Mesenchymal stem cell (in vitro differentiated cells and primary cell): ENCODE measurements at regions not wholly inside any gene's neighbourhood (a gene's known extent, or its start where the extent isn't known, plus 50 kb on each side); places are given as distances from the start of the nearest gene placed in this dataset.
"Not testable (repeated sequence)": the region's sequence is repeated elsewhere in the genome, so short reads cannot be mapped to it uniquely, and the experiment has no call there.

ENCODE experiments used
- DNase-seq: peaks from one replicate; pipeline ENCODE4 v3.0.0-alpha.2; 2013
- H2AFZ ChIP-seq: one replicate; pipeline ENCODE4 v1.6.1; 2013; ENCODE audit warnings: low read depth, mild to moderate bottlenecking, control low read depth, inconsistent platforms, low read length, moderate library complexity
- H2AK5ac ChIP-seq: 2 replicates; pipeline ENCODE4 v1.6.1; 2013; ENCODE audit warnings: low read length, moderate library complexity, mild to moderate bottlenecking, inconsistent platforms; ENCODE audit not compliant: severe bottlenecking
- H2BK120ac ChIP-seq: one replicate; pipeline ENCODE4 v1.6.1; 2013; ENCODE audit warnings: low read depth, mild to moderate bottlenecking, inconsistent platforms, low read length, moderate library complexity
- H2BK12ac ChIP-seq, 2 experiments: one replicate each; pipeline ENCODE4 v1.6.1; 2013; ENCODE audit warnings: inconsistent platforms in 2 of 2, low read length in 2 of 2, mild to moderate bottlenecking in 2 of 2, moderate library complexity in 2 of 2, control low read depth in 1 of 2
- H2BK15ac ChIP-seq: one replicate; pipeline ENCODE4 v1.6.1; 2013; ENCODE audit warnings: mild to moderate bottlenecking, low read depth, inconsistent platforms; ENCODE audit not compliant: poor library complexity, severe bottlenecking
- H2BK5ac ChIP-seq: 2 replicates; pipeline ENCODE4 v1.6.1; 2013; ENCODE audit warnings: low read depth, mild to moderate bottlenecking, low read length, control low read depth, inconsistent platforms; ENCODE audit not compliant: poor library complexity, severe bottlenecking
- H3K14ac ChIP-seq, 2 experiments: one replicate each; pipeline ENCODE4 v1.6.1; 2013; ENCODE audit warnings: inconsistent platforms in 2 of 2, low read length in 2 of 2, control low read depth in 1 of 2, mild to moderate bottlenecking in 1 of 2, moderate library complexity in 1 of 2
- H3K18ac ChIP-seq, 2 experiments: one replicate each; pipeline ENCODE4 v1.6.1; 2013; ENCODE audit warnings: inconsistent platforms in 2 of 2, low read length in 2 of 2, control low read depth in 1 of 2, low read depth in 1 of 2, mild to moderate bottlenecking in 1 of 2
- H3K23ac ChIP-seq, 2 experiments: one replicate each; pipeline ENCODE4 v1.6.1; 2013; ENCODE audit warnings: inconsistent platforms in 2 of 2, low read length in 2 of 2, mild to moderate bottlenecking in 2 of 2, moderate library complexity in 2 of 2, control low read depth in 1 of 2
- H3K27ac ChIP-seq: 2 replicates; pipeline ENCODE4 v1.5.1; 2013; ENCODE audit warnings: mild to moderate bottlenecking, moderate library complexity, low read length, control low read depth, inconsistent platforms; ENCODE audit not compliant: poor library complexity, severe bottlenecking
- H3K27me3 ChIP-seq, 2 experiments: 2 replicates each; pipeline versions ENCODE4 v1.6.1 to v1.7.0; 2013; ENCODE audit warnings: low read length in 2 of 2, mild to moderate bottlenecking in 2 of 2, moderate library complexity in 2 of 2, control low read depth in 1 of 2, inconsistent platforms in 1 of 2; ENCODE audit not compliant: control insufficient read depth in 1 of 2, insufficient read depth in 1 of 2
- H3K36me3 ChIP-seq, 2 experiments: 2 replicates each; pipeline versions ENCODE4 v1.6.1 to v1.7.0; 2013; ENCODE audit warnings: low read length in 2 of 2, control low read depth in 1 of 2, inconsistent platforms in 1 of 2, low read depth in 1 of 2, mild to moderate bottlenecking in 1 of 2; ENCODE audit not compliant: insufficient read depth in 2 of 2, control insufficient read depth in 1 of 2
- H3K4ac ChIP-seq, 2 experiments: one replicate each; pipeline ENCODE4 v1.6.1; 2013; ENCODE audit warnings: inconsistent platforms in 2 of 2, low read length in 2 of 2, mild to moderate bottlenecking in 2 of 2, moderate library complexity in 2 of 2, control low read depth in 1 of 2, low read depth in 1 of 2
- H3K4me1 ChIP-seq: 2 replicates; pipeline ENCODE4 v1.6.1; 2013; ENCODE audit warnings: low read depth, low read length, control low read depth; ENCODE audit not compliant: control insufficient read depth, insufficient read depth
- H3K4me2 ChIP-seq: 2 replicates; pipeline ENCODE4 v1.6.1; 2013; ENCODE audit warnings: low read length, mild to moderate bottlenecking, inconsistent platforms; ENCODE audit not compliant: poor library complexity, severe bottlenecking
- H3K4me3 ChIP-seq, 2 experiments: 2 replicates each; pipeline versions ENCODE4 v1.5.1 to v1.7.0; 2013; ENCODE audit warnings: low read length in 2 of 2, mild to moderate bottlenecking in 2 of 2, control low read depth in 1 of 2, low read depth in 1 of 2; ENCODE audit not compliant: insufficient read depth in 1 of 2
- H3K79me1 ChIP-seq: replicated peaks from 2 replicates; pipeline ENCODE4 v1.6.1; 2013; ENCODE audit warnings: mild to moderate bottlenecking, control low read depth, low read length, inconsistent platforms; ENCODE audit not compliant: poor library complexity, severe bottlenecking
- H3K9ac ChIP-seq: 2 replicates; pipeline ENCODE4 v1.7.0; 2013; ENCODE audit warnings: mild to moderate bottlenecking, low read length, moderate library complexity
- H3K9me3 ChIP-seq: 2 replicates; pipeline ENCODE4 v1.7.0; 2013; ENCODE audit warnings: mild to moderate bottlenecking, low read length; ENCODE audit not compliant: control insufficient read depth
- H4K8ac ChIP-seq: one replicate; pipeline ENCODE4 v1.6.1; 2013; ENCODE audit warnings: inconsistent platforms, mild to moderate bottlenecking, low read length, moderate library complexity
- H4K91ac ChIP-seq: one replicate; pipeline ENCODE4 v1.6.1; 2013; ENCODE audit warnings: mild to moderate bottlenecking, low read length, inconsistent platforms
- WGBS: methylation state at CpG from one replicate; pipeline ENCODE4 v1.1.7; 2013; ENCODE audit warnings: mixed read lengths; 5-methylcytosine and 5-hydroxymethylcytosine counted together

DNA sequence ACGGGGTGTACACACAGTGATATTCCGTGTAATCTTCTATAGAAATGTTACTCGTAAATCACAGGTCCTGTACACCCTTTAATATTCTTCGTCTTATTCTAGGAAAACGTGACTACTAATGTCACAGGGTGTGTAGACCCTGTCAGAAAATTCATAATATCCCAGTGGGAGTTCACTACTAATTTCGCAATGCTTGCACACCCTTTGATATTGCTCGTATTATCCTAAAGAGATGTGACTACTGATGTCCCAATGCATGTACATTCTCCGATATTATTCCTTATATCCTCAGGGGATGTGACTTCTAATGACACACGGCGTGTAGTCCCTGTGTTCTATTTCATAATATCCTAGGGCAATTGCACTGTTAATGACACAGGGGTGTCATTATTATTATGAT is 132.7 kb downstream of the ADRA2C start:
- not testable (repeated sequence) for H3K36me3 ChIP-seq, H4K8ac ChIP-seq, H3K4me3 ChIP-seq, H3K4me1 ChIP-seq, H3K79me1 ChIP-seq, H2BK15ac ChIP-seq, H3K9ac ChIP-seq, H3K14ac ChIP-seq, H3K27ac ChIP-seq, H3K4me2 ChIP-seq, H2AFZ ChIP-seq, H4K91ac ChIP-seq, H3K9me3 ChIP-seq, H2BK120ac ChIP-seq, H3K18ac ChIP-seq, H2BK5ac ChIP-seq, DNase-seq, H3K4ac ChIP-seq, H3K23ac ChIP-seq, H2AK5ac ChIP-seq, H2BK12ac ChIP-seq
- WGBS, result 92% methylated on average over 8 of the region's 10 CpGs
- H3K27me3 ChIP-seq, result peaks cover 0 to 13% of the 10 kb centered on the region in 2 experiments

DNA sequence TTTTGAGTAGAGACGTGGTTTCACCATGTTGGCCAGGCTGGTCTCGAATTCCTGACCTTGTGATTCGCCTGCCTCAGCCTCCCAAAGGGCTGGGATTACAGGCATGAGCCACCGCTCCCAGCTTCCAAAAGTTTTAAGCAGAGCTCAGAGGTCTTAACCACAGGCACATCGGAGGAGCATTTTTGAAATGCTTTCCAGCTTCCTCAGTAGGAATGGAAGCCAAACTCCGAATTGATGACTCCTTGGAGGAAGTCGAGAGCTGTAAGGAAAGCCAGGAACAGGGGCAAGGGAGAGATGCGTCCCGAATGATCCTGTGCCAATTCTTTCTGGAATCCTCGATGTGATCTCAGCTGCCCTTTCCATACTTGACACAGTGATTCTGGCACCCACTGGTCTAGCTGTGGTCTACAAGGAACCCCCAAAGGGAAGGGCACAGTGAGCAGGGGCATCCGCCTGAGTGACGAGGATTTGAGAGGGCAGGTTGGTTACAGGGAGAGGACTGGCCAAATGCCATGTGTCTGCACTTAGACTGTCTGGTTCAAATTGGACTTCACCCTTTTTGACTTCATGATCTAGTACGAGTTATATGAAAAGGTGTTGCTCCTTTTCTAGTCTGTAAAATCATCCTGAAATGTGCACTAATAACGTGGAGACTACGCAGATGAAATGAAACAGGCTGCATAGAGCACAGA is 138.2 kb downstream of the ADRA2C start:
- H3K18ac ChIP-seq, result peak overlapping the region in 1 of 2 experiments; percentile 40
- 42% methylated on average over 13 of the region's 15 CpGs for WGBS
- peak overlapping the region; percentile 49 for H3K9ac ChIP-seq
- H2AK5ac ChIP-seq, H2BK15ac ChIP-seq, DNase-seq, H3K4ac ChIP-seq, H3K4me1 ChIP-seq, H3K36me3 ChIP-seq, H2BK120ac ChIP-seq, H3K4me2 ChIP-seq, H3K9me3 ChIP-seq, H2BK5ac ChIP-seq, H4K91ac ChIP-seq, H3K23ac ChIP-seq, H3K27me3 ChIP-seq, H3K14ac ChIP-seq, H4K8ac ChIP-seq, H3K79me1 ChIP-seq, H2BK12ac ChIP-seq, H2AFZ ChIP-seq: not testable (repeated sequence)
- H3K4me3 ChIP-seq, result peak overlapping the region in 1 of 2 experiments; percentile 30
- peak overlapping the region; percentile 38 for H3K27ac ChIP-seq

- H3K36me3 ChIP-seq, H2AFZ ChIP-seq, H3K4ac ChIP-seq, H2BK5ac ChIP-seq, H4K8ac ChIP-seq, H3K18ac ChIP-seq, H2AK5ac ChIP-seq, H3K4me1 ChIP-seq, H3K9ac ChIP-seq, H3K14ac ChIP-seq, H2BK120ac ChIP-seq, H3K23ac ChIP-seq, H3K4me3 ChIP-seq, H3K4me2 ChIP-seq, H3K27ac ChIP-seq, H3K27me3 ChIP-seq, DNase-seq, H3K79me1 ChIP-seq, H3K9me3 ChIP-seq, H2BK15ac ChIP-seq, H2BK12ac ChIP-seq, H4K91ac ChIP-seq: not testable (repeated sequence)
- WGBS, result 82% methylated on average over 3 of the region's 3 CpGs
Measured at GRCh38 chr4:3909616-3910015, 143.4 kb downstream of the ADRA2C start.

GRCh38 chr4:3910161-3910950 is 144.2 kb downstream of the ADRA2C start:
- not testable (repeated sequence) for H3K14ac ChIP-seq, H3K18ac ChIP-seq, H3K4me1 ChIP-seq, H4K8ac ChIP-seq, H3K4ac ChIP-seq, H3K27me3 ChIP-seq, H2BK120ac ChIP-seq, H3K9me3 ChIP-seq, H3K23ac ChIP-seq, H2AK5ac ChIP-seq, H3K79me1 ChIP-seq, H3K36me3 ChIP-seq, H3K27ac ChIP-seq, H3K4me2 ChIP-seq, H2BK5ac ChIP-seq, H3K9ac ChIP-seq, H2BK12ac ChIP-seq, DNase-seq, H2BK15ac ChIP-seq, H3K4me3 ChIP-seq, H4K91ac ChIP-seq
- WGBS, result 84% methylated on average over 14 of the region's 14 CpGs
- peak overlapping the region; percentile 14 for H2AFZ ChIP-seq
